OCI-LY3 (cell line): ENCODE measurements at regions not wholly inside any gene's neighbourhood (a gene's known extent, or its start where the extent isn't known, plus 50 kb on each side); places are given as distances from the start of the nearest gene placed in this dataset.

Experiments used
- CTCF ChIP-seq: fragments of 200-600, 300-600 bp; sonication (generic); IDR thresholded peaks from 2 replicates; pipeline ENCODE4 v1.5.1; 2014; ENCODE audit warnings: antibody characterized with exemption, low read length, low read depth
- EZH2phosphoT487 ChIP-seq: fragments of 200-600 bp; shearing (Covaris generic); IDR thresholded peaks from 2 replicates; pipeline ENCODE4 v1.6.1; 2018; ENCODE audit warnings: antibody characterized with exemption, mixed run types, low read depth

GRCh38 chr2:147273106-147273505 is 571.7 kb upstream of the ACVR2A start:
- TF ChIP-seq CTCF, result no peak
- TF ChIP-seq EZH2phosphoT487, result no peak
